NOMO-1 (cell line): ENCODE measurements at regions not wholly inside any gene's neighbourhood (a gene's known extent, or its start where the extent isn't known, plus 50 kb on each side); places are given as distances from the start of the nearest gene placed in this dataset.
"Not testable (repeated sequence)": the region's sequence is repeated elsewhere in the genome, so short reads cannot be mapped to it uniquely, and the experiment has no call there.

Source experiments
- DNase-seq, 2 experiments: peaks; one replicate each; lab custom pipeline; 2025; ENCODE audit not compliant: unreplicated experiment in 2 of 2; lab: John Stamatoyannopoulos, UW

DNA sequence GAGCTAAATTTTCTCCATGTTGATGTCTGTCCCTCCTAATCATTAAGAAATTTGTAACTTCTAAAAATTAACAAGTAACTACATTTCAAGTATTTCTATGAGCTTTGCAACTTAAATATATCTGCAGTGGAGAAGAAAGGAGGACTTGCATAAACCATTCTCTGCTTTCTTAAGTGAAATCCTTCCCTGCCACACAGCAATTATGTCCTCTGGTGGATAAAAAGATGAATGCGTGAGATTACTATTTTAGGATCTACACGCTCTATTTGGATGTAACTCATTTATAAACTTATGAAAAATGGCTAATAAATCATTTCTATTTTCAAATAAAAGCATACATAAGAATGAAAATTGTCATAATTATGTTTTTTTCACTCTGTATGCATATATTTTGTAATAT, 338.0 kb upstream of the PTCHD4 start:
- no peak for DNase-seq

DNA sequence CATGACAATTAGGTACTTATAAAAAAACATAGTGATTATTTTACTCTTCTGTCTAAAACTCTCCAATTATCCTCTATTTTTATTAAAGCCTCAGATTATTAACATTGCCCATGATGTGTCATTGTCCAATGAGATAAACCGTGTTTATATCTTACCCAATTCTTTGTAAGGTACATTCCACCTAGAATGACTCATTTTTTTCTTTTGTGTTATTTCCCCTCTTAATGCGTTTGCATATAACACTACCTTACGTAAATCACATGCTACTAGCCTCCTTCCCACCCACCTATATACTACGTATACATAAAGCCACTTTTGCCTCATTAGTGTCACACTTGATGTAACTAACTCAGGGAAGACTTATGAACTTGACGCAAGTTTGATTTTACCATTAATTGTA, 336.3 kb upstream of the PTCHD4 start:
- no peak for DNase-seq

DNA sequence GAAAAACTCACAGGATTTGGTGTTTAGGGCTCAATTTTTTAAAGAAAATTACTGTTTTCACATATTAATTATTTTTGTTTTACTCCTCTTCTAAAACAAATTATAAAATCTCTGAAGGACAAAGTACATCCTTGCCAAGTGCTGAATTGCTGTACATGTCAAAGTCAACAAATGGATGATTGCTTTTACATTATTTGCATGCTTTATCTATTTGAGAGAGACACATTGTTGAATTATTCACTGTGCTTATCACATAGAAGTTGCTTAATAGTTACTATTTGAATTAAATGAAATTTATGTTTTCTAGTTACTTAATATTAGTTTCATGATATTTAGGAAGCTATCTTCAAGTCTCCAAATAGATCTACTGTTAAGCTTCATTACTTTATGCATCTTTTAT, 318.6 kb upstream of the PTCHD4 start:
- DNase-seq = no peak

DNA sequence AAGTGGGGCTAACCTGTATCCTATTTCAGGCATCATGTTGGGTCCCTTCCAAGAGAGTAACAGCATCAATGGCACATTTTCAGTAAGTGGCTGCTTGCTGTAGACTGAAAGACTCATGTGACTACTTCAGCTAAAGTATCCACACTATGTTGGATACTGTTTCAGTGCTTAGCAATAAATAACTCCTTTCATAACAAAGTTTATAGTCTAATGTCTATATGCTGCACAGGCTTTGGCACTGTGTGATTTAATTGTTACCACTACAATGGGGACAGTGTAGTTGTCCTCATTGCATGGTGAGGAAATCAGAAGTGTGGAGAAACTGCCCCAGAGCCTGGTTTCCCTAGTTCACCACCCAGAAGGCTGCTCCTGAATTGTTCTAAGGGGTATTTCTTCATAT, 318.0 kb upstream of the PTCHD4 start:
- DNase-seq = no peak

DNA sequence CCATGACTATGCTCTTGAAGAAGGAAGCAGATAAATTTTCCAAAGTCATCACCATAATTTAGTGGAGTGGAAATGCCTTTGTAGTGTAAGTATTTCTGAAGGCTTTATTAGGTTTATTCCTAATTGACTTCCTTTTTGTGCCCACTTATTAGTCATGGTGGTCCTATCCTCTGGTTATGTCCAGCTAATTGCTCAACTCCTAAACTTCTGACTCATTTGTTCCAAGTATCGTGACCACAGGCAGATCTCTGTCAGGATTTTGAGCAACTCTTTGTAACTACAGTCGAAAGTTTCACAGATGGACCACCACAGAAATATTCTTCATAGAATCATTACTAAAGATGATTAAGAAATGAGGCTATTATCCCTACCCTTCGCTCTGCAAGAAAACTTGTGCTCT, 315.6 kb upstream of the PTCHD4 start:
- DNase-seq = no peak

DNA sequence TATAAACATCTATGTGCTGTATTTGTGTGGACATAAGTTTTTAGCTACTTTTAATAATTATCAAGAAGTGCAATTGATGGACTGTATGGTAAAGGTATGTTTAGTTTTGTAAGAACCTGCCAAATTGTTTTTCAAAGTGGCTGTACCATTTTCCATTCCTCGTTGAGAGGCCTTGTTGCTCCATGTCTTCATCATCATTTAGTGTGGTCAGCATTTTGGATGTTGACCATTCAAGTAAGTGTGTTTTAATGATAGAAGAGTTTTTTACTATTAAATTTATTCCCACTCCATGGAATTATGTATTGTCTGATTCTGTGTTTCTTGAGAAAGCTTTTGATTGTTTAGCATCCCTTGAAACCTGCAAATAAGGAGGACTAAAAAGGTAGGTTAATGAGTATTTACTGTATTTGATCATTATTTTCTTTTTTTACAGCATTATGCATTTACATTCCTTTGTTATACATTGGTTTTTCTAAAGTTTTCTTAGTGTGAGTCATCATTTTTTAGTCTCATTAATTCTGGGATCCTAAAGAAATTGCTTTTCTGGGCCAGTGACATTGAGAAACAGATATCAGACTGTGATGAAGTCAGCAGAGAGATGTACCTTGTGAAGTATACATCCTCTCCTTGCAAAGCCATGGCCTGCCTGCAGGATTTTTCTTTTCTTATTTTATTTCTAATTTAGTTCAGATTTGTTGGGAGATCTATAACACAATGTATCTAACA, 312.8 kb upstream of the PTCHD4 start:
- no peak for DNase-seq

DNA sequence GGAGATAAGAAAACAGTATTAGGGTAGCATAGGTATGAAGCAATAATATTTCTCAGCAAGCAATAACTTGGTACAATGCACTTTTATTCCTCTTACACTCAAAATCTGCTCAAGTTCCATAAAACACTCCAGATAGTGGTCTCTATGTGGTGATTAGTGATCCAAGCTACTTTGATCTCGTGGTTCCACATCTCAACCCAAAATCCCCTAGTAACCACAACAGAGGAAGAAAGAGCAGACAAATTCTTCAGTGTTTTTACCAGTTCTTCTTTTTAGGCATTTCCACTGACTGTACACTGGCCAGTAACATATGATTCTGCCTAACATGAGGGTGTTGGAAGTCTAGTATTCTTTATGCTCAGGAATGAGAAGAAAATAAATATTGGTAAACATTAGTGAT, 309.0 kb upstream of the PTCHD4 start:
- DNase-seq = no peak

DNA sequence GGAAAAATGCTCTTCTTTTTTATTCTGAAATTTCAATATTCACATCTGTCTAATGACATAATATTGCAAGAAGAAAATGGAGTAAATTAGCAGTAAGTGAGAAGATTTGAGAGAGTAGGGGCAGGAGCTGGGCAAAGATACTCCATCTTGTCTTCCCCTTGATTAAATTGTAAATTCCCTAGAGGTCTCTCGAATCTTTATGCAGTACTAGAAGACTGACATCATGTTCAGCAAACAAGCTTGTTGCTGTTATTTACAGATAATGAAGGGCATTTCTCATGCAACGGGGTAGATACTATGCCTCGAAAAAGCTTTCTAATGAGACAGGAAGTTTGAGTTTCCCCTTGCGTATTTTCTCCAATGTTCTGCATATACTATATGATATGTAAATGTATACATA, 306.9 kb upstream of the PTCHD4 start:
- DNase-seq = no peak

DNA sequence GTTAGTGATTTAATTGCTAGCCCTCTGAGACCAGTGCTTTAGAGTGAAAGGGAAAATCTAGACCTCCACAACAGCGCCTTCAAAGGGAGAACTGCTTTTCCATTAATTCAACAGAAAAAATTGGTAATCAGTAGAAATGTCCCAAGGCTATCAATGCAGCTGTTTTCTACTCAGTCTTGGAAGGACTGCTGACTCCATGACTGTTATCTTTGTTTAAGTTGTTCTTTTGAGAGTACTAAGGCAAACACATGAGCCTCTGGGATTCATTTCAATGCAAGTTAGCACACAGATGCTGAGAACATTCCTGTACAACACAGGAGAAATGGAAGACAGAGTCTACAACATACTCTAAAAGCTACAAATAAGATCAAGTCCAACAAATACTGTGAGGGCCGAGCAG, 301.7 kb upstream of the PTCHD4 start:
- DNase-seq = no peak

DNA sequence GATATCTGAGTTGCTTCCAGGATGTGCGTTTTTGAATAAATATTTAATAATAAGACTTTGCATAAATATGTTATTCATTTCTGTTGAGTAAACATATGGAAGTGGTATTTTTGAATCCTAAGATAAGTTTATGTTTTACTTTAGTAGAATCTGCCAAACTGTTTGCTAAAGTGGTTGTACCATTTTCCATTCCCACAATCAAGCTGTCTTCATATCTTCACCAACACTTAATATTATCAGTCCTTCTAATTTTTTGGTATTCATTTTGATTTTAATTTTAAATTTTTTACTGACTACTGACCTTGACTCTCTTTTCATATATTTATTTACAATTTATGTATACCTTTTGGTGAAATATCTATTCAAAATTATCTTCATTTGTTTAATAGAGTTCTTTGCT, 293.9 kb upstream of the PTCHD4 start:
- no peak for DNase-seq

DNA sequence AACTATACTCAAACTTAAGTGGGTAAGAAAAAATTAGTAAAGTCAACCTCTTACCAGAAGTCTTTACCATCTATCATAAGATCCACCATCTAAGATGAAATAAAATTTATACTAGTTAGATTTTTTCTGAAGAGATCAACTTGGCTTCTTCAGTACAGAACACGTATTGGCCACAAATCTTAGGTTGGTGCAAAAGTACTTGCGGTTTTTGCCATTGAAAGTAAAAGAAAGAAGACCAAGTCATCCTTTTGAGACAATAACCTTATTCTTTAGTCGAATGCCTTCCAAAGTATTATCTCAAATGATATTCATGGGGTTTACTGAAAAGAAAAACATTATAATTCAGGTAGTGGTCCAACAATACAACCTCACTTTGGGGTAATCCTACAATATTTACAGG, 292.6 kb upstream of the PTCHD4 start:
- no peak for DNase-seq

DNA sequence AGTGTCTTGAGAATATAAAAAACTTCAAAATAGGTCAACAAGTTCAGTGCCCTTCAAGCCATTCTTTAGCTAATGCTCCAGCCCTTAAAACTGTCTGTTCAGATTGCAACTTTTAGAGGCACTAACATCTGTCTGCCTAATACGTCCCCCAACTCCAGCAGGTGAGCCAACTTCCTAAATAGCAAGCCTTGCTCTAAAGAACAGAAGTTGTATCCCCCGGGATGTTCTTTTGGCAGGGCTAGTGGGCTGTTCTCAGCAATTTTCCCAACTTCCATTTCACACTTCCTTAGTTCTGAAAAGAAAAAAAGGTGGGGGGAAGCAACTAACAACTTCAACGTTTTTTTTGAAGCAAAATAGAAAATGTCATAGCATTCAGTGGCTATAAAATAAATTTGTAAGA, 290.0 kb upstream of the PTCHD4 start:
- DNase-seq = no peak

DNA sequence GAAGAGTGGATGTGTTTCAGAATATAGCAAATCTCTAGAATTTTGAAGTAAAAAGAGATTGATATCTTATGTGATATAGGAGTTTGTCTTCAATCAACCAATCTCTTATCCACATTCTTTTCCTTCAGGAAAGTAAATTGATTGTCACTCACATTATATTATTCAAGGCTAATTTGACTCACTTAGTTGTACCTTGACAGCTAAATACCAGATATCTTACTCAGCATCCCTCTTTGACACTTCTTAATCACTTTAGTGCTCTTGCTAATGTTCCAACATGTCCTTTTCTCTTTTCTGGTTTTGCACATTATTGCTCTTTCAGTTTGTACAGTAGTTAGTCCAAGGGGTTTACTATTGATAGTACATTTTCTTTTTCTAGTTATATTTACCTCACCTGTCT, 286.9 kb upstream of the PTCHD4 start:
- no peak for DNase-seq

DNA sequence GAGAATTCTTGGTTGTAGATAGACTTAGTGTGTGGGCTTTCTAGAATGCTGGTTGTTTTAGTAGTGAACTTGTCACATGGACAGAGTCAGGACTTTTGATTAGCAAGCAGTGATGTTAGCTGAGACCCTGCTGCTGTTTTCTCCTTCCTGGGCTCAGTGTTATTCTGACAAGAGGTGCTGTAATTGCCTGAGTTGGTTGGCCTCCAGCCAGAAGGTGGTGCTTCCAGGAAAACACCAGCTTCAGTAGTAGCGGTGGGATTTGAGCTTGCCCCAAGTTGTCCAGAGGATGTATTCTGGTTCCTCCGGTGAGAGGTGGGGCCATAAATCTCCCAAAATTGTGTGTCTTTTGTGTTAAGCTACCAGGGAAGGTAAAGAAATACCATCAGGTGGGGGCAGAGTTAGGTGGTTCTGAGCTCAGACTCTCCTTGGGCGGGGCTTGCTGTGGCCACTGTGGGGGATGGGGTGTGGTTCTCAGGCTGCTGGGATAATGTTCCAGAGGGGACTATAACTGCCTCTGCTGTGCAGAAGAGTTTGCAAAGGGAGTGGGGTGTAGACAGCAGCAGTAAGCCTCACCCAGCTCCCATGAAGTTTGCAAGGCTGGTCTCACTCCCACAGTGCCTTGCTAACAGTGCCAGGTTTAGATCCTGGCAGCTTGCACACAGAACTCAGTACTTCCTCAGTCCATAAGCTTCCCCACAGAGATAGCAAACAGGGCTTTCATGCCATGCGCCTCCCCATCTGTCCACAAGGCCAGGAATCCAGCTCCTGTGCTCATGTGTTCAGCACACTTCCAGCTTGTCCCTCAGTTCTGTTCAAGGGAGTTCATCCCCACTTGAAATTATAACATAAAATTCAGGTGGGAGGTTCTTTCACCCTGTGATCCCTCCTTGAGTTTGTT, 278.4 kb upstream of the PTCHD4 start:
- DNase-seq = no peak

DNA sequence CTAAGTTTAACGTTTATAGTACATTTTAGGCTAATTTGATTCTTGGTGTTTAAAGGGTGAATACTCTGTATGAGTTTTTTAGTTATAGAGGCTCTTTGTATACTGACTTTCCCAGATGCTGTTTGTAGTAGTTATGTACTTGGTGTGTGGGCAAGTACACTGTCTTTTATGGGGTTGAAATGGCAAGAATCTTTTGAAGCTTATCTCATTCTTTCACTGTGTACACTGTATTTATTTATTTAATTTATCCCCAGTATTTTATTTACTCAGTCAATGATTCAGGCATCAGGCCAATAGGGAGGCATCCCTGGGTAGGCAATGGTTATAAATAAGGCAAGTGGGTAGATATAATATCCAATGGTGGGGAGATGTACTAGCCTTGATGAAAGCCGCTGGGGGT, 277.0 kb upstream of the PTCHD4 start:
- no peak for DNase-seq

DNA sequence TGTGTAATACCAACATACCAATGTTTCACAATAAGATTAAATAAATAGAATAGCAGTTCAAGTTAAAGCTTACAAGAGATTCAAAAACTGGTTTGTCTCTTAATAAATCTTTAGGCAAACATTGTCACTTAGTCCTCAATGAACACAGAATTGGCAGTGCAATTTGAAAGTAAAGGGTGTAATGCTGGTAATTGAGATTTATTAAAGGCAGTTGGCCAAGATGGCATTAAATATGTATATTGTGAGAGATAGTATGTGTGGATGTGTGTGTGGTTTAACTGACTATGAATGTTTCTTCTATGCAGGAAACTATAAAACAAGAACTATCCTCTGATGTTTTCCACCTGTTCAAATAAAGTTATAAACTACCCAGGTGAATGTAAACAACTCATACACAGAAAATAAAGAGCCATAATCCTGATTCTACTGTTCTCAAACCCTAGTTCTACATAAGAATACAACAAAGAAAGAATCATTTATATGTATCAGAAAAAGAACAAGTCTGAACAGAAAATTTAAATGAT, 267.9 kb upstream of the PTCHD4 start:
- no peak for DNase-seq

DNA sequence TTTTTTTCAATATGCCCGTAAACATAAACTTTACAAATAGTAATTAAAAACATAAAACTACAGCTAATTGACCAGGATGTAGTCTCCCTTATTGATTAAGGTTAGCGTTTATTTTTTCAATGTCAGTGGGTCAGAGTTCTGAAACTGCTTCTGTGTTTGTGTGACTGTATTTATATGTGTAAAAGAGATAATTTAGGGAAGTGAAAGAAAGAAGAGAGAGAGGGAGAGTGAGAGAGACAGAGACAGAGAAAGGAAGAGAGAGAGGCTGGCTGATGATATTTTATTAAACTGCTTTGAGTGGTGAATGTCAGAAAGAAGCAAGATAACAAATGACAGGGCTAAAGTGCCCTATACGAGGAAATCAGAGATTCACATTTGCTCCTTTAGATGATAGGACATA, 266.1 kb upstream of the PTCHD4 start:
- no peak for DNase-seq

DNA sequence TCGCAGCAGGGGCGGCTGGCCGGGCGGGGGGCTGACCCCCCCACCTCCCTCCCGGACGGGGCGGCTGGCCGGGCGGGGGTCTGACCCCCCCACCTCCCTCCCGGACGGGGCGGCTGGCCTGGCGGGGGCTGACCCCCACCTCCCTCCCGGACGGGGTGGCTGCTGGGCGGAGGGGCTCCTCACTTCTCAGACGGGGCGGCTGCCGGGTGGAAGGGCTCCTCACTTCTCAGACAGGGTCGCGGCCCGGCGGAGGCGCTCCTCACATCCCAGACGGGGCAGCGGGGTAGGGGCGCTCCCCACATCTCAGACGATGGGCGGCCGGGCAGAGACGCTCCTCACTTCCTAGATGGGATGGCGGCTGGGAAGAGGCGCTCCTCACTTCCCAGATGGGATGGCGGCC, 260.2 kb upstream of the PTCHD4 start:
- not testable (repeated sequence) for DNase-seq

DNA sequence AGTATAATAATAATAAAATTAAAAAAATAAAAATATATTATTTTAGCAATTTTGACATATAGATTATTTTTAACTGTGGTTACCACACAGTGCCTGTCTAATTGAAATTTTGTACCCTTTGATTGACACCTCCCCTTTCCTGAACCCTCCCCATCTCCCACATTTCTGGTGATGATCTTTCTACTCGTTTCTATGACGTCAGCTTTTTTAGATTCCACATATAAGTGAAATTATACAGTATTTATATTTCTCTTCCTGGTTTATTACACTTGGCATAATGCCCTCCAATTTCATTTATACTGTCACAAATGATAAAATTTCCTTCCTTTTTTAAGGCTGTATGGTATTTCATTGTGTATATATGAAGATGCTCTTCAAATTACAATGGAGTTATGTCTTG, 258.1 kb upstream of the PTCHD4 start:
- DNase-seq = no peak

DNA sequence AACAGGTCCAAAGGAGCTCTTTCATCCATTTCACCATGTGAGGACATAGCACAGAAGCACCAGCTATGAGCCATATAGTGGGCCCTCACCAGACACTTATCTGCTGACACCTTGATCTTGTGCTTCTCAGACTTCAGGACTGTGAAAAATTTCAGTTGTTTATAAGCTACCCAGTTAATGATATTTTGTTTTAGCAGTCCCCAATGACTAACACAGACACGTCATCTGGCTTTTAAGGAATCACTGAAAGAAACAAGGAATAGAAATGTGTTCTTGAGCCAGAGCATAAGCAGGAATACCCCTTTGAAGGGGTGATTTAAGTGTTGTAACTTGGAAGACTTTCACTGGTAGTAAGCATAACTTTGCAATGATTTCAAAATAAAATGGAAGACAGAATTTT, 214.7 kb upstream of the PTCHD4 start:
- DNase-seq = no peak

DNA sequence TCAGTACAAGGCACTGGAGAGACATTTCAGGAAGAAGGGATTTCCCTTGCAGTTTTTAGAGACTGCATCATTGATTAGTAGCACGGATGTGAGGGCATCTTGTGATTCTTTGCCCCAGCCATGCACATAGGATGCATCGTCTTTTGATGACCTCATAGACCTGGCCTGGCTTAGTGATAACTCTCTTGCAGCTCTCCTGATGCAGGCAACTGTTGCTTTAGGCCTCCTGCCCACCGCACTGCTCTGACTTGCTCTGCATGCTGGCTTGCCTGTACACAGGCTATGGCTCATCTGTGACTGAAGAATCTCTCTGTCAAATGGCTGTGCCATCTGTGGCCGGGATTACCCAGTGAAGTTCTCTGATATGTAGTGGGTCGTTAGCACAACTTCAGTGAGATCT, 207.7 kb upstream of the PTCHD4 start:
- no peak for DNase-seq

DNA sequence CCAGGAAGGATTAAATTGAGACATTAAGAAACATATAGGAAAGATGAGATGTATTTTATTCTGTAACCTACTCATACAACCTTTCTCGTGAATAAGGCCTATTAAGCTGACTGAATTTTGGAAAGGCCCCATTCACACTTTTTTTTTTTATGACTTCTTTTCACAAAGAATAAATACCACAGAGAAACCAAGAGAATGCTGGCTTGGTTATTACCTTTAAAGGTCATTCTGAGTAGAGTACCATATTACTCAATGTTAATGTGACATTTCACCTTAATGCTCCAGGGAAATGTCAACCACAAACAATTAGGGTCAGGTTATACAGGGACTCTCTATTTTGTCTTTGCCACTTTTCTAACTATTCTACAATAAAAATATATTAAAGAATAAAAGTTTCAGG, 204.9 kb upstream of the PTCHD4 start:
- no peak for DNase-seq
